CD14-positive monocyte (primary cell): ENCODE measurements at regions not wholly inside any gene's neighbourhood (a gene's known extent, or its start where the extent isn't known, plus 50 kb on each side); places are given as distances from the start of the nearest gene placed in this dataset.
A peak's percentile ranks its signal among the peaks of the same experiment; 100 is the strongest.

ENCODE experiments used
- DNase-seq, 3 donors: peaks; one replicate each; pipeline ENCODE4 v3.0.0-alpha.2; 2011 to 2022
- H2AFZ ChIP-seq: 2 replicates; pipeline ENCODE4 v1.6.0; 2012; ENCODE audit warnings: mild to moderate bottlenecking, low read depth, low read length, inconsistent platforms; ENCODE audit not compliant: insufficient read depth, poor library complexity, severe bottlenecking
- H3K27ac ChIP-seq, 2 donors: 1 replicate in 1 of 2; 2 replicates in 1 of 2; pipeline ENCODE4 v1.5.1; 2012 to 2013; ENCODE audit warnings: low read length in 2 of 2, control low read depth in 1 of 2, inconsistent platforms in 1 of 2, low read depth in 1 of 2, mild to moderate bottlenecking in 1 of 2
- H3K27me3 ChIP-seq, 2 donors: one replicate each; pipeline versions ENCODE4 v1.6.0 to v1.6.1; 2011 to 2013; ENCODE audit warnings: low read length in 2 of 2; ENCODE audit not compliant: control insufficient read depth in 2 of 2, insufficient read depth in 2 of 2
- H3K36me3 ChIP-seq, 2 donors: replicated peaks in 1 of 2; 1 replicate in 1 of 2; 2 replicates in 1 of 2; pipeline versions ENCODE4 v1.5.1 to v1.6.1; 2012 to 2013; ENCODE audit warnings: low read length in 2 of 2, control low read depth in 1 of 2, inconsistent platforms in 1 of 2, mild to moderate bottlenecking in 1 of 2; ENCODE audit not compliant: insufficient read depth in 2 of 2, control insufficient read depth in 1 of 2
- H3K4me1 ChIP-seq, 2 donors: 1 replicate in 1 of 2; 2 replicates in 1 of 2; pipeline versions ENCODE4 v1.5.1 to v1.6.1; 2012 to 2013; ENCODE audit warnings: low read length in 2 of 2, control low read depth in 1 of 2, inconsistent platforms in 1 of 2, mild to moderate bottlenecking in 1 of 2, moderate library complexity in 1 of 2; ENCODE audit not compliant: insufficient read depth in 2 of 2, control insufficient read depth in 1 of 2
- H3K4me2 ChIP-seq: replicated peaks from 2 replicates; pipeline ENCODE3; 2012; ENCODE audit warnings: low read length, moderate library complexity, mild to moderate bottlenecking; ENCODE audit not compliant: poor library complexity, severe bottlenecking; ENCODE audit errors: extremely low read depth
- H3K4me3 ChIP-seq, 3 experiments: fragments of 200-600 bp in 1 of 3; sonication (generic) in 1 of 3; replicated peaks in 1 of 3; 1 replicate in 2 of 3; 2 replicates in 1 of 3; pipeline ENCODE4 v1.5.1; 2011 to 2013; ENCODE audit warnings: low read length in 3 of 3, mild to moderate bottlenecking in 3 of 3, control low read depth in 2 of 3, low read depth in 2 of 3, inconsistent platforms in 1 of 3, moderate library complexity in 1 of 3
- H3K79me2 ChIP-seq: 2 replicates; pipeline ENCODE4 v1.6.0; 2012; ENCODE audit warnings: mild to moderate bottlenecking, control low read depth, inconsistent platforms, low read length, moderate library complexity; ENCODE audit not compliant: insufficient read depth
- H3K9ac ChIP-seq: 2 replicates; pipeline ENCODE4 v1.6.0; 2017; ENCODE audit warnings: low read length, mild to moderate bottlenecking; ENCODE audit not compliant: insufficient read depth, poor library complexity, severe bottlenecking
- H3K9me3 ChIP-seq, 2 donors: replicated peaks in 1 of 2; 1 replicate in 1 of 2; 2 replicates in 1 of 2; pipeline versions ENCODE4 v1.5.1 to v1.6.1; 2012 to 2013; ENCODE audit warnings: low read length in 2 of 2, control low read depth in 1 of 2; ENCODE audit not compliant: control insufficient read depth in 1 of 2, insufficient read depth in 1 of 2
- H4K20me1 ChIP-seq: 2 replicates; pipeline ENCODE4 v1.6.0; 2012; ENCODE audit warnings: mild to moderate bottlenecking, low read length, control low read depth, moderate library complexity; ENCODE audit not compliant: insufficient read depth
- H3K27ac Mint-ChIP-seq, 7 donors: one replicate each; pipeline ENCODE4 v1.8.0; 2020; ENCODE audit warnings: mild to moderate bottlenecking in 7 of 7, mixed read lengths in 7 of 7, moderate library complexity in 6 of 7, inconsistent platforms in 2 of 7
- H3K27me3 Mint-ChIP-seq, 3 donors: one replicate each; pipeline ENCODE4 v1.8.0; 2021 to 2022; ENCODE audit warnings: low read depth in 3 of 3, mild to moderate bottlenecking in 3 of 3, mixed read lengths in 3 of 3, moderate library complexity in 3 of 3, inconsistent platforms in 1 of 3
- H3K36me3 Mint-ChIP-seq, 2 donors: one replicate each; pipeline ENCODE4 v1.8.0; 2020; ENCODE audit warnings: mixed read lengths in 2 of 2, inconsistent platforms in 1 of 2, mild to moderate bottlenecking in 1 of 2
- H3K4me1 Mint-ChIP-seq: one replicate; pipeline ENCODE4 v1.8.0; 2020; ENCODE audit warnings: mild to moderate bottlenecking, mixed read lengths
- H3K4me3 Mint-ChIP-seq, 2 donors: one replicate each; pipeline ENCODE4 v1.8.0; 2020; ENCODE audit warnings: mild to moderate bottlenecking in 2 of 2, mixed read lengths in 2 of 2, moderate library complexity in 1 of 2
- H3K9me3 Mint-ChIP-seq, 7 donors: one replicate each; pipeline ENCODE4 v1.8.0; 2020 to 2022; ENCODE audit warnings: mixed read lengths in 7 of 7, mild to moderate bottlenecking in 6 of 7, moderate library complexity in 6 of 7, inconsistent platforms in 2 of 7
- CTCF ChIP-seq: fragments of 200-600 bp; IDR thresholded peaks from one replicate; pipeline ENCODE4 v1.8.0; 2022; ENCODE audit warnings: antibody characterized with exemption, mild to moderate bottlenecking
- WGBS: methylation state at CpG from one replicate; pipeline ENCODE4 v1.1.5; 2013; ENCODE audit warnings: missing lambda C conversion rate; ENCODE audit not compliant: insufficient coverage; 5-methylcytosine and 5-hydroxymethylcytosine counted together
- intact Hi-C, 2 donors: fragments of 100-400 bp; cut with micrococcal nuclease; formaldehyde crosslinking; loops; one replicate each; pipeline versions ENCODE4 v1.15.0 to v1.15.1; 2023

GRCh38 chr2:114316532-114317300, 125.7 kb upstream of the DPP10 start:
- no peaks in the 10 kb centered on the region for H3K4me1 ChIP-seq
- no peaks in the 10 kb centered on the region for H3K79me2 ChIP-seq
- no peak overlapping the region for H3K4me3 ChIP-seq
- H3K27me3 ChIP-seq = no peaks in the 10 kb centered on the region
- H3K9ac ChIP-seq = no peak overlapping the region
- H4K20me1 ChIP-seq = no peaks in the 10 kb centered on the region
- Mint-ChIP-seq H3K27me3 (no peaks in the 10 kb centered on the region), H3K4me3 (no peak overlapping the region), H3K36me3 (no peaks in the 10 kb centered on the region), H3K9me3 (peaks cover 3 to 9% (median 4%) of the 10 kb centered on the region in 7 donors), H3K4me1 (no peaks in the 10 kb centered on the region), H3K27ac (peak overlapping the region in 1 of 7 donors; percentile 9)
- H3K9me3 ChIP-seq = peaks cover 0 to 2% of the 10 kb centered on the region in 2 donors
- intact Hi-C loops = no loop called here
- H3K4me2 ChIP-seq = no peak overlapping the region
- no CpG with 5 or more reads among the region's 2 CpGs for WGBS
- DNase-seq = no peak
- H3K36me3 ChIP-seq = no peaks in the 10 kb centered on the region
- no peak for TF ChIP-seq CTCF
- H2AFZ ChIP-seq = no peak overlapping the region
- no peak overlapping the region for H3K27ac ChIP-seq

- H3K79me2 ChIP-seq = no peaks in the 10 kb centered on the region
- Mint-ChIP-seq H3K9me3 (peaks cover 0 to 6% (median 2%) of the 10 kb centered on the region in 7 donors), H3K36me3 (no peaks in the 10 kb centered on the region), H3K27ac (no peak overlapping the region), H3K27me3 (no peaks in the 10 kb centered on the region), H3K4me3 (no peak overlapping the region), H3K4me1 (no peaks in the 10 kb centered on the region)
- no peaks in the 10 kb centered on the region for H3K9me3 ChIP-seq
- no peaks in the 10 kb centered on the region for H3K36me3 ChIP-seq
- no peaks in the 10 kb centered on the region for H4K20me1 ChIP-seq
- no peaks in the 10 kb centered on the region for H3K4me1 ChIP-seq
- no peak overlapping the region for H3K4me3 ChIP-seq
- TF ChIP-seq CTCF = no peak
- H3K4me2 ChIP-seq = no peak overlapping the region
- H3K27me3 ChIP-seq = no peaks in the 10 kb centered on the region
- no CpG with 5 or more reads among the region's 1 CpG for WGBS
- no peak overlapping the region for H3K9ac ChIP-seq
- H3K27ac ChIP-seq = no peak overlapping the region
- H2AFZ ChIP-seq = no peak overlapping the region
- no peak for DNase-seq
- intact Hi-C loops = no loop called here
These were observed 111.8 kb upstream of the DPP10 start for GRCh38 chr2:114330594-114330993.
